ENCODE measurements at regions not wholly inside any gene's neighbourhood (a gene's known extent, or its start where the extent isn't known, plus 50 kb on each side); places are given as distances from the start of the nearest gene placed in this dataset.

- ChIA-PET CTCF (interaction anchor here (0.6 kb wide), 1 partner anchor 727 kb away, joined by 3 read pairs; no protein-coding TSS in a partner anchor), POLR2A (ENCODE audit: unreplicated experiment) (no interaction called here)
- Histone ChIP-seq H3K9me3 (ENCODE audit: low read length) (no peaks in the 10 kb centered on the region), H3K9me2 (replicated peaks; ENCODE audit: low read length) (no peaks in the 10 kb centered on the region), H3K36me3 (ENCODE audit: low read depth, low read length) (no peaks in the 10 kb centered on the region), H3K27ac (ENCODE audit: low read length) (no peak overlapping the region), H3K4me3 (ENCODE audit: low read length) (no peak overlapping the region), H3F3A (ENCODE audit: low read length, unreplicated experiment) (no peaks in the 10 kb centered on the region), H3K9ac (ENCODE audit: low read length) (no peak overlapping the region), H3K27me3 (ENCODE audit: low read length) (no peaks in the 10 kb centered on the region), H2AFZ (ENCODE audit: low read length) (no peak overlapping the region), H3K79me2 (ENCODE audit: low read length) (no peaks in the 10 kb centered on the region), H4K20me1 (ENCODE audit: low read length) (no peaks in the 10 kb centered on the region), H3K4me2 (ENCODE audit: low read length) (no peak overlapping the region), H3K4me1 (ENCODE audit: insufficient read depth, low read length) (no peaks in the 10 kb centered on the region)
- ATAC-seq: no peak
- no peak for DNase-seq
- intact Hi-C loops (cut with micrococcal nuclease): no loop called here
- BruUV-seq (replicated peaks): no TSS peak
- TF ChIP-seq CTCF (conservative IDR thresholded peaks at IDR 0.05; ENCODE audit: low read depth, low read length) (no peak), EZH2phosphoT487 (IDR thresholded peaks at IDR 0.05; ENCODE audit: borderline replicate concordance, low read length) (no peak), EZH2 (IDR thresholded peaks at IDR 0.05; ENCODE audit: low read length, unreplicated experiment) (no peak)
These were observed 779.9 kb upstream of the MAP3K7 start for GRCh38 chr6:91366781-91367180.

GRCh38 chr6:91358986-91359385, 772.1 kb upstream of the MAP3K7 start:
- ATAC-seq (no peak), DNase-seq (no peak)
- no peaks in the 10 kb centered on the region for H3K4me1 ChIP-seq (ENCODE audit: insufficient read depth, low read length)
- H2AFZ ChIP-seq (ENCODE audit: low read length): no peak overlapping the region
- H3K36me3 ChIP-seq (ENCODE audit: low read depth, low read length): no peaks in the 10 kb centered on the region
- H4K20me1 ChIP-seq (ENCODE audit: low read length): no peaks in the 10 kb centered on the region
- ChIA-PET POLR2A (ENCODE audit: unreplicated experiment) (no interaction called here), CTCF (no interaction called here)
- no peaks in the 10 kb centered on the region for H3K9me3 ChIP-seq (ENCODE audit: low read length)
- intact Hi-C loops (cut with micrococcal nuclease): no loop called here
- H3K79me2 ChIP-seq (ENCODE audit: low read length): no peaks in the 10 kb centered on the region
- no TSS peak for BruUV-seq (replicated peaks)
- no peak for TF ChIP-seq EZH2 (IDR thresholded peaks at IDR 0.05; ENCODE audit: low read length, unreplicated experiment)
- no peak for TF ChIP-seq CTCF (conservative IDR thresholded peaks at IDR 0.05; ENCODE audit: low read depth, low read length)
- TF ChIP-seq EZH2phosphoT487 (IDR thresholded peaks at IDR 0.05; ENCODE audit: borderline replicate concordance, low read length): no peak
- no peak overlapping the region for H3K4me3 ChIP-seq (ENCODE audit: low read length)
- H3K9ac ChIP-seq (ENCODE audit: low read length): no peak overlapping the region
- no peaks in the 10 kb centered on the region for H3F3A ChIP-seq (ENCODE audit: low read length, unreplicated experiment)
- no peaks in the 10 kb centered on the region for H3K27me3 ChIP-seq (ENCODE audit: low read length)
- no peaks in the 10 kb centered on the region for H3K9me2 ChIP-seq (replicated peaks; ENCODE audit: low read length)
- no peak overlapping the region for H3K4me2 ChIP-seq (ENCODE audit: low read length)
- no peak overlapping the region for H3K27ac ChIP-seq (ENCODE audit: low read length)

- Histone ChIP-seq H3K4me3 (ENCODE audit: low read length) (no peak overlapping the region), H3K4me2 (ENCODE audit: low read length) (no peak overlapping the region), H3K36me3 (ENCODE audit: low read depth, low read length) (no peaks in the 10 kb centered on the region), H3K79me2 (ENCODE audit: low read length) (no peaks in the 10 kb centered on the region), H4K20me1 (ENCODE audit: low read length) (no peaks in the 10 kb centered on the region), H3K9me3 (ENCODE audit: low read length) (no peaks in the 10 kb centered on the region), H3K4me1 (ENCODE audit: insufficient read depth, low read length) (no peaks in the 10 kb centered on the region), H2AFZ (ENCODE audit: low read length) (no peak overlapping the region), H3K9me2 (replicated peaks; ENCODE audit: low read length) (no peaks in the 10 kb centered on the region), H3K9ac (ENCODE audit: low read length) (no peak overlapping the region), H3F3A (ENCODE audit: low read length, unreplicated experiment) (no peaks in the 10 kb centered on the region), H3K27me3 (ENCODE audit: low read length) (no peaks in the 10 kb centered on the region), H3K27ac (ENCODE audit: low read length) (no peak overlapping the region)
- intact Hi-C loops (cut with micrococcal nuclease): loop anchor here (2.0 kb wide), 1 partner anchor 86 kb away; no protein-coding TSS in a partner anchor
- ATAC-seq (peak; percentile 58; the same call in 1 of the 2 replicates), DNase-seq (peak; percentile 2)
- no peak for TF ChIP-seq EZH2 (IDR thresholded peaks at IDR 0.05; ENCODE audit: low read length, unreplicated experiment)
- TF ChIP-seq EZH2phosphoT487 (IDR thresholded peaks at IDR 0.05; ENCODE audit: borderline replicate concordance, low read length): no peak
- TF ChIP-seq CTCF (conservative IDR thresholded peaks at IDR 0.05; ENCODE audit: low read depth, low read length): no peak
- POLR2A ChIA-PET (ENCODE audit: unreplicated experiment): no interaction called here
- BruUV-seq (replicated peaks): no TSS peak
- CTCF ChIA-PET: no interaction called here
These were observed 766.0 kb upstream of the MAP3K7 start for GRCh38 chr6:91352878-91353277.

Data from PC-3 (cell line).